Smooth muscle cell (in vitro differentiated cells): ENCODE measurements at regions not wholly inside any gene's neighbourhood (a gene's known extent, or its start where the extent isn't known, plus 50 kb on each side); places are given as distances from the start of the nearest gene placed in this dataset.

Source experiments
- DNase-seq: peaks from one replicate; lab custom pipeline; 2025; ENCODE audit not compliant: unreplicated experiment; lab: John Stamatoyannopoulos, UW
- H2AFZ ChIP-seq: fragments of 200-600 bp; sonication (generic); 2 replicates; pipeline ENCODE4 v1.6.0; 2016; ENCODE audit warnings: antibody characterized with exemption, low read depth, mild to moderate bottlenecking
- H3F3A ChIP-seq: fragments of 200-600 bp; sonication (generic); 2 replicates; pipeline ENCODE4 v1.6.0; 2017; ENCODE audit warnings: antibody characterized with exemption, low read depth
- H3K27ac ChIP-seq: fragments of 200-600 bp; sonication (generic); 2 replicates; pipeline ENCODE4 v1.5.1; 2016; ENCODE audit warnings: low read depth, mild to moderate bottlenecking
- H3K27me3 ChIP-seq: fragments of 200-600 bp; sonication (generic); 2 replicates; pipeline ENCODE4 v1.6.1; 2016; ENCODE audit warnings: low read depth, mild to moderate bottlenecking
- H3K36me3 ChIP-seq: fragments of 200-600 bp; sonication (generic); 2 replicates; pipeline ENCODE4 v1.5.1; 2016; ENCODE audit warnings: low read depth
- H3K4me1 ChIP-seq: fragments of 200-600 bp; sonication (generic); 2 replicates; pipeline ENCODE4 v1.5.1; 2016; ENCODE audit warnings: low read depth
- H3K4me2 ChIP-seq: fragments of 200-600 bp; sonication (generic); 2 replicates; pipeline ENCODE4 v1.6.0; 2016; ENCODE audit warnings: mild to moderate bottlenecking
- H3K4me3 ChIP-seq: fragments of 200-600 bp; sonication (generic); 2 replicates; pipeline ENCODE4 v1.5.1; 2016; ENCODE audit warnings: mild to moderate bottlenecking
- H3K79me2 ChIP-seq: fragments of 200-600 bp; sonication (generic); 2 replicates; pipeline ENCODE4 v1.6.0; 2016; ENCODE audit warnings: low read depth, mild to moderate bottlenecking
- H3K9ac ChIP-seq: fragments of 200-600 bp; sonication (generic); 2 replicates; pipeline ENCODE4 v1.6.0; 2016; ENCODE audit warnings: low read depth
- H3K9me3 ChIP-seq: fragments of 200-600 bp; sonication (generic); replicated peaks from 2 replicates; pipeline ENCODE4 v1.5.1; 2016; ENCODE audit warnings: low read depth
- H4K20me1 ChIP-seq: fragments of 200-600 bp; sonication (generic); 2 replicates; pipeline ENCODE4 v1.6.0; 2016; ENCODE audit warnings: low read depth
- WGBS: methylation state at CpG from one replicate; pipeline ENCODE4 v1.1.7; 2016; ENCODE audit warnings: low lambda C conversion rate; 5-methylcytosine and 5-hydroxymethylcytosine counted together
- TF ChIP-seq, protein P1 (sequence below): fragments of 200-600 bp; sonication (generic); IDR thresholded peaks from 2 replicates; pipeline ENCODE4 v1.5.1; 2017; ENCODE audit warnings: borderline replicate concordance, mild to moderate bottlenecking, antibody characterized with exemption; ENCODE audit not compliant: insufficient read depth, poor library complexity, severe bottlenecking

DNA sequence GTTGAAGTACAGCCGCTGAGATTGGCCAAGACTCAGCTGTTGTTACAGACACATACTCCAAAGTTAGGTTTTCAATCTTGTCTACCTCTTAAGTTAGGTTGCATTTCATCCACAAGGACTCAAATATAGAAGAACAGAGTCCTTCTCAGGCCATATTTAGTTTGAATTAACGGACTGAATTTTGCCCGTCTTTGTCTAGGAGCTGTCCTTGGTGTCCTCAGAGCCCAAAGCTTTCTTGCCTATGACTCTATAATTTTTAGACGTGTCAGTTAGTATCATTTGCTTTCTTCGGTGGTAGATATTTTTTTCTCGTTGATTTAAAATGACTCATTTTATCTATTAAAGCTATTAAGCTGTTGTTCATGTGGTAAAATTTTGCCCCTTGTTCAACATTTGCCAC is 403.2 kb downstream of the HS3ST3B1 start:
- Histone ChIP-seq H3K4me2 (no peak overlapping the region), H3K27me3 (no peaks in the 10 kb centered on the region), H3K79me2 (no peaks in the 10 kb centered on the region), H3K4me3 (no peak overlapping the region), H3K27ac (no peak overlapping the region), H3K36me3 (no peaks in the 10 kb centered on the region), H4K20me1 (no peaks in the 10 kb centered on the region), H3F3A (peaks cover 1% of the 10 kb centered on the region), H2AFZ (no peak overlapping the region), H3K4me1 (peaks cover 14% of the 10 kb centered on the region), H3K9ac (no peak overlapping the region), H3K9me3 (no peaks in the 10 kb centered on the region)
- DNase-seq = no peak
- WGBS = 90% methylated on average over 6 of the region's 6 CpGs
- TF ChIP-seq, protein P1, sequence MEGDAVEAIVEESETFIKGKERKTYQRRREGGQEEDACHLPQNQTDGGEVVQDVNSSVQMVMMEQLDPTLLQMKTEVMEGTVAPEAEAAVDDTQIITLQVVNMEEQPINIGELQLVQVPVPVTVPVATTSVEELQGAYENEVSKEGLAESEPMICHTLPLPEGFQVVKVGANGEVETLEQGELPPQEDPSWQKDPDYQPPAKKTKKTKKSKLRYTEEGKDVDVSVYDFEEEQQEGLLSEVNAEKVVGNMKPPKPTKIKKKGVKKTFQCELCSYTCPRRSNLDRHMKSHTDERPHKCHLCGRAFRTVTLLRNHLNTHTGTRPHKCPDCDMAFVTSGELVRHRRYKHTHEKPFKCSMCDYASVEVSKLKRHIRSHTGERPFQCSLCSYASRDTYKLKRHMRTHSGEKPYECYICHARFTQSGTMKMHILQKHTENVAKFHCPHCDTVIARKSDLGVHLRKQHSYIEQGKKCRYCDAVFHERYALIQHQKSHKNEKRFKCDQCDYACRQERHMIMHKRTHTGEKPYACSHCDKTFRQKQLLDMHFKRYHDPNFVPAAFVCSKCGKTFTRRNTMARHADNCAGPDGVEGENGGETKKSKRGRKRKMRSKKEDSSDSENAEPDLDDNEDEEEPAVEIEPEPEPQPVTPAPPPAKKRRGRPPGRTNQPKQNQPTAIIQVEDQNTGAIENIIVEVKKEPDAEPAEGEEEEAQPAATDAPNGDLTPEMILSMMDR = no peak

DNA sequence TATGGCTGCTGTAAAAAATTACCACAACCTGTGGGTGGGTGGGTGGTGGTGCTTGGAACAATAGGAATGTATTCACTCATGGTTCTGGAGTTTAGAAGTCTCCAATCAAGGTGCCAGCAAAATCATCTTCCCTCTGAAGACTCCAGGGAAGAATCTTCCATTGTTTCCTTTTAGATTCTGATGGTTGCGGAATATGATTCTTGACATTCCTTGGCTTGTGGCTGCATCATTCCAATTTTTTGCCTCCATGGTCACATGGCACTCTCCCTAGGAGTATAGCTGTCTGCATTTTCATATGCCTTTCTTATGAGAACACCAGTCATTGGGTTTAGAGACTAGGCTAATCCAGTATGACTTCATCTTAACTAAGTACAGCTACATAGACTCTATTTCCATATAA is 401.0 kb downstream of the HS3ST3B1 start:
- H2AFZ ChIP-seq = no peak overlapping the region
- H4K20me1 ChIP-seq = no peaks in the 10 kb centered on the region
- peaks cover 23% of the 10 kb centered on the region for H3K4me1 ChIP-seq
- H3K4me3 ChIP-seq = no peak overlapping the region
- no peaks in the 10 kb centered on the region for H3K79me2 ChIP-seq
- peaks cover 5% of the 10 kb centered on the region for H3F3A ChIP-seq
- no peak for DNase-seq
- no peak overlapping the region for H3K27ac ChIP-seq
- no peaks in the 10 kb centered on the region for H3K36me3 ChIP-seq
- no peaks in the 10 kb centered on the region for H3K27me3 ChIP-seq
- no peak overlapping the region for H3K9ac ChIP-seq
- no peak overlapping the region for H3K4me2 ChIP-seq
- TF ChIP-seq, protein P1 = no peak
- no peaks in the 10 kb centered on the region for H3K9me3 ChIP-seq
- 92% methylated on average over 1 of the region's 1 CpG for WGBS

- H3K4me2 ChIP-seq = no peak overlapping the region
- no peak for DNase-seq
These were observed 398.8 kb downstream of the HS3ST3B1 start for GRCh38 chr17:14699574-14700185.

More at GRCh38 chr17:14699574-14700185, 398.8 kb downstream of the HS3ST3B1 start:
- Histone ChIP-seq H3F3A (peaks cover 5% of the 10 kb centered on the region), H4K20me1 (no peaks in the 10 kb centered on the region), H3K27ac (no peak overlapping the region), H3K79me2 (no peaks in the 10 kb centered on the region), H3K4me1 (peaks cover 23% of the 10 kb centered on the region), H3K4me3 (no peak overlapping the region), H3K9ac (no peak overlapping the region), H3K9me3 (no peaks in the 10 kb centered on the region), H2AFZ (no peak overlapping the region), H3K36me3 (no peaks in the 10 kb centered on the region), H3K27me3 (no peaks in the 10 kb centered on the region)
- TF ChIP-seq, protein P1 = no peak
- WGBS = 18% methylated on average over 1 of the region's 1 CpG
